ENCODE measurements at regions not wholly inside any gene's neighbourhood (a gene's known extent, or its start where the extent isn't known, plus 50 kb on each side); places are given as distances from the start of the nearest gene placed in this dataset.

- no peak for TF ChIP-seq CTCF (IDR thresholded peaks at IDR 0.05)
- no peak for TF ChIP-seq POLR2A (IDR thresholded peaks at IDR 0.05)
Observed at GRCh38 chr5:3931976-3932375, 336.3 kb downstream of the IRX1 start.
